HL-60 (cell line): ENCODE measurements at regions not wholly inside any gene's neighbourhood (a gene's known extent, or its start where the extent isn't known, plus 50 kb on each side); places are given as distances from the start of the nearest gene placed in this dataset.

ENCODE experiments used
- CTCF ChIP-seq: IDR thresholded peaks from one replicate; pipeline ENCODE4 v1.5.1; 2011; ENCODE audit warnings: low read length, control low read depth, inconsistent platforms; ENCODE audit not compliant: insufficient read depth
- GABPA ChIP-seq: IDR thresholded peaks from 2 replicates; pipeline ENCODE4 v1.6.1; 2012; ENCODE audit warnings: low read depth
- TF ChIP-seq, protein P1 (sequence below): IDR thresholded peaks from 2 replicates; pipeline ENCODE4 v1.6.1; 2012; ENCODE audit warnings: low read depth; ENCODE audit not compliant: insufficient replicate concordance

DNA sequence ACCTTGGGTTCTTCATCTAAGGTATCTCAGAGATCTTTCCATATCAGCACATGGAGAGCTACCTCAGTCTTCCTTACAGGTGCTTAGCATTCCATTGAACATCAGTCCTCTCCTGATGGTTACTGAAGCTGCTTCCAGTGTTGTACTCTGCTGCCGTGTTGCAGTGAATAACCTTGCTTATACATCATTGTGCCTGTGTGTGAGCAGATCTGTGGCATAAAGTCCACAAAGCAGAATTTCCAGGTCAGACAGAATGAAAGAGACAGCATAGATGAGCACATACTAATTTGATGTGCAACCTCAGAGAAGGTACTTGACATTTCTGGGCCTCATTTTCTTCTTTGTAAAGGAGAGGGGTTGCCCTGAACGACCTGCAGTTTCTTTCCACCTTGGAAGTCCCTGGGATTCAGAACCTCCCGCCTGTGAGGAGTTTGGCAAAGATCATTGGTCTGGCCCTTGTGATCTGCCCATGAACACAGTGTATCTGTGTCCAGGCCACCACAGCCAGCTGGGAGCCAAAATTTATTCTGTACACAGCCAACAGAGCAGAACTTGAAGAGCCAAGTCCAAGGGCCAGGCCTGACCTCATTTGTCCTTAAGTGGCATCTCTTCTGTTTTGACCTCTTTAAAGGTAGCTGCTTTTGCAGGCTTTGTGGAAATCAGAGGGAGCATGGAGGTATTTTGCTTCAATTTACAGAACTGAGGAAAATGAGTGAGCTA, 57.2 kb upstream of the SLC7A14 start:
- TF ChIP-seq, protein P1, sequence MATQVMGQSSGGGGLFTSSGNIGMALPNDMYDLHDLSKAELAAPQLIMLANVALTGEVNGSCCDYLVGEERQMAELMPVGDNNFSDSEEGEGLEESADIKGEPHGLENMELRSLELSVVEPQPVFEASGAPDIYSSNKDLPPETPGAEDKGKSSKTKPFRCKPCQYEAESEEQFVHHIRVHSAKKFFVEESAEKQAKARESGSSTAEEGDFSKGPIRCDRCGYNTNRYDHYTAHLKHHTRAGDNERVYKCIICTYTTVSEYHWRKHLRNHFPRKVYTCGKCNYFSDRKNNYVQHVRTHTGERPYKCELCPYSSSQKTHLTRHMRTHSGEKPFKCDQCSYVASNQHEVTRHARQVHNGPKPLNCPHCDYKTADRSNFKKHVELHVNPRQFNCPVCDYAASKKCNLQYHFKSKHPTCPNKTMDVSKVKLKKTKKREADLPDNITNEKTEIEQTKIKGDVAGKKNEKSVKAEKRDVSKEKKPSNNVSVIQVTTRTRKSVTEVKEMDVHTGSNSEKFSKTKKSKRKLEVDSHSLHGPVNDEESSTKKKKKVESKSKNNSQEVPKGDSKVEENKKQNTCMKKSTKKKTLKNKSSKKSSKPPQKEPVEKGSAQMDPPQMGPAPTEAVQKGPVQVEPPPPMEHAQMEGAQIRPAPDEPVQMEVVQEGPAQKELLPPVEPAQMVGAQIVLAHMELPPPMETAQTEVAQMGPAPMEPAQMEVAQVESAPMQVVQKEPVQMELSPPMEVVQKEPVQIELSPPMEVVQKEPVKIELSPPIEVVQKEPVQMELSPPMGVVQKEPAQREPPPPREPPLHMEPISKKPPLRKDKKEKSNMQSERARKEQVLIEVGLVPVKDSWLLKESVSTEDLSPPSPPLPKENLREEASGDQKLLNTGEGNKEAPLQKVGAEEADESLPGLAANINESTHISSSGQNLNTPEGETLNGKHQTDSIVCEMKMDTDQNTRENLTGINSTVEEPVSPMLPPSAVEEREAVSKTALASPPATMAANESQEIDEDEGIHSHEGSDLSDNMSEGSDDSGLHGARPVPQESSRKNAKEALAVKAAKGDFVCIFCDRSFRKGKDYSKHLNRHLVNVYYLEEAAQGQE, result no peak
- TF ChIP-seq CTCF (no peak), GABPA (no peak)
